CD4-positive, CD25-positive, alpha-beta regulatory T cell (primary cell): ENCODE measurements at regions not wholly inside any gene's neighbourhood (a gene's known extent, or its start where the extent isn't known, plus 50 kb on each side); places are given as distances from the start of the nearest gene placed in this dataset.
"Not testable (repeated sequence)": the region's sequence is repeated elsewhere in the genome, so short reads cannot be mapped to it uniquely, and the experiment has no call there.

Source experiments
- ATAC-seq, 2 donors: fragments of 150-1000 bp; cut with Tn5 transposase; one replicate each; pipeline ENCODE4 v1.10.0; 2021; ENCODE audit warnings: low read depth in 2 of 2, moderate number of reproducible peaks in 2 of 2, moderate library complexity in 1 of 2
- DNase-seq, 3 donors: peaks; one replicate each; pipeline versions ENCODE4 v3.0.0 to v3.0.0-alpha.2; 2012 to 2022; ENCODE audit warnings: mixed read lengths in 1 of 3
- H3K27ac ChIP-seq: one replicate; pipeline ENCODE4 v1.7.0; 2013; ENCODE audit warnings: mild to moderate bottlenecking, low read length; ENCODE audit not compliant: insufficient read depth, poor library complexity, severe bottlenecking
- H3K27me3 ChIP-seq: one replicate; pipeline ENCODE4 v1.7.0; 2013; ENCODE audit warnings: low read length; ENCODE audit not compliant: control insufficient read depth, insufficient read depth
- H3K36me3 ChIP-seq: one replicate; pipeline ENCODE4 v1.7.0; 2013; ENCODE audit warnings: mild to moderate bottlenecking, low read length, moderate library complexity; ENCODE audit not compliant: control insufficient read depth, insufficient read depth
- H3K4me1 ChIP-seq: 2 replicates; pipeline ENCODE4 v1.7.0; 2013; ENCODE audit warnings: mild to moderate bottlenecking, low read length; ENCODE audit not compliant: insufficient read depth, control insufficient read depth, poor library complexity, severe bottlenecking
- H3K4me3 ChIP-seq: one replicate; pipeline ENCODE4 v1.7.0; 2013; ENCODE audit warnings: low read depth, mild to moderate bottlenecking, low read length, moderate library complexity
- H3K9me3 ChIP-seq, 2 experiments: 1 replicate in 1 of 2; 2 replicates in 1 of 2; pipeline ENCODE4 v1.7.0; 2013; ENCODE audit warnings: low read length in 2 of 2, mild to moderate bottlenecking in 1 of 2, moderate library complexity in 1 of 2; ENCODE audit not compliant: control insufficient read depth in 2 of 2
- H3K27ac Mint-ChIP-seq, 3 donors: one replicate each; pipeline ENCODE4 v1.8.0; 2020 to 2022; ENCODE audit warnings: mild to moderate bottlenecking in 3 of 3, mixed read lengths in 3 of 3, moderate library complexity in 2 of 3
- H3K27me3 Mint-ChIP-seq: one replicate; pipeline ENCODE4 v1.8.0; 2022; ENCODE audit warnings: mild to moderate bottlenecking, mixed read lengths
- H3K36me3 Mint-ChIP-seq: one replicate; pipeline ENCODE4 v1.8.0; 2020; ENCODE audit warnings: mixed read lengths
- H3K4me1 Mint-ChIP-seq, 4 donors: one replicate each; pipeline ENCODE4 v1.8.0; 2020 to 2022; ENCODE audit warnings: mixed read lengths in 4 of 4, mild to moderate bottlenecking in 1 of 4
- H3K4me3 Mint-ChIP-seq, 4 donors: one replicate each; pipeline ENCODE4 v1.8.0; 2020 to 2022; ENCODE audit warnings: mild to moderate bottlenecking in 4 of 4, mixed read lengths in 4 of 4, moderate library complexity in 3 of 4
- H3K9me3 Mint-ChIP-seq, 7 donors: one replicate each; pipeline ENCODE4 v1.8.0; 2020 to 2022; ENCODE audit warnings: mixed read lengths in 7 of 7, mild to moderate bottlenecking in 3 of 7, moderate library complexity in 2 of 7

DNA sequence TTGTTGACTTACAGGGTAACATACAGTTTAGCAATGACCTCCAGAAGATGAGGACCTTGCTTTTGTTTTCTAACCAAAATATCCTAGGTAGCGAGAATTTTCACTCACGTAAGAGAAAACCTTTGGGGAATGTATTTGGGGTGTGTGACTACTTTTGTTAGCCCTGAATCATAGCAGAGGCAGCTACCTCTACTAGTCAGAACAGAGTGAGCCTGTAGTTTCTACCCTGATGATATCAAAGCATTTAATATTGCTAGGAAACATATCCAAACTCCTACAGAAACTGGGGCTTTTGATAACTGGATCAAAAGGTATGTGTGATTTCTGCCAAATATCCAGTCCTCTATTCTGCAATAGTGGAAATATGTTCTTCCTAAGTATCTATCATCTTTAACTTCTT is 462.6 kb upstream of the ZEB2 start:
- Histone ChIP-seq H3K4me1 (no peaks in the 10 kb centered on the region), H3K27me3 (no peaks in the 10 kb centered on the region), H3K9me3 (no peaks in the 10 kb centered on the region), H3K36me3 (no peaks in the 10 kb centered on the region), H3K4me3 (no peak overlapping the region), H3K27ac (no peak overlapping the region)
- H3K27ac Mint-ChIP-seq, result no peak overlapping the region
- H3K4me1 Mint-ChIP-seq, result no peaks in the 10 kb centered on the region
- no peaks in the 10 kb centered on the region for H3K27me3 Mint-ChIP-seq
- H3K9me3 Mint-ChIP-seq, result peaks cover 0 to 4% (median 0%) of the 10 kb centered on the region in 7 donors
- no peak overlapping the region for H3K4me3 Mint-ChIP-seq
- ATAC-seq, result no peak
- H3K36me3 Mint-ChIP-seq, result no peaks in the 10 kb centered on the region
- DNase-seq, result no peak

DNA sequence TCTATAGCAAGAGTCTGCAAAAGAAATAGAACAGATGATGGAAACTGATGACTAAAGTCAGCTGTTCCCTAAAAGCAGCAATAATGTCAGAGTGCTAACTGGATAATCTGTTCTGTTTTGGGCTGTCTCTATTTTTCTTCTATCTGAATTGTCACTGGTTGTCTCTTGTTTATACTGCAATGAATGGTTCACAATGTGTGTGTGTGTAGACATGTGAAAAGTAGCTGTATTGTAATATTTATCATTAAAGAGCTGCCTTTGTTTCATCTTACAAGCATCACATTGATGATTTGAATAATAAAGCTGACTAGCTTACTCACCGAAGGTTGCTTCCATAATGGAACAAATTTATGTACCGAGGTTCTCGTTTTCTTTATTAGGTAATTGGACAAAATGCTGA is 456.0 kb upstream of the ZEB2 start:
- Histone ChIP-seq H3K27me3 (no peaks in the 10 kb centered on the region), H3K9me3 (peaks cover 0 to 3% of the 10 kb centered on the region in 2 experiments), H3K36me3 (no peaks in the 10 kb centered on the region), H3K27ac (no peak overlapping the region), H3K4me1 (no peaks in the 10 kb centered on the region), H3K4me3 (no peak overlapping the region)
- Mint-ChIP-seq H3K9me3 (peaks cover 0 to 3% (median 0%) of the 10 kb centered on the region in 7 donors), H3K4me1 (no peaks in the 10 kb centered on the region), H3K4me3 (no peak overlapping the region), H3K27ac (no peak overlapping the region), H3K27me3 (no peaks in the 10 kb centered on the region), H3K36me3 (no peaks in the 10 kb centered on the region)
- DNase-seq (no peak), ATAC-seq (no peak)

DNA sequence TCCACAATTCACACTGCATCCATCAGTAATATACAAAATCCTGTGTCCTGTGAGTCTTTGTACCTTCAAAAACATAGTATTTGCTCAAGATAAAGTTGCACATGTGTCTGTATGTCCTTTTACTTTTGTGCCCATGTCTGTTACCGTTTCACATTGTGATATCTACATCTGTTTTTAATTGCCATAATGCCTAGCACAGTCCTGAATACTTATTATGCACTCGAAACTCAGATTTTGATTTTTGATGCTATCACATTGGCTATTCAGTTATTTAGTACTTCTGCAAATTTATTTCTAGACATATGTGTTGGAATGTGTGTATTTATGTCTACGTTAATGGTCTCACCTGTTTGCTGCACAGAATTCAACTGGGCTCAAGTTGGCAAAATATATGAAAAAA is 452.8 kb upstream of the ZEB2 start:
- Histone ChIP-seq H3K4me1 (no peaks in the 10 kb centered on the region), H3K36me3 (no peaks in the 10 kb centered on the region), H3K4me3 (no peak overlapping the region), H3K9me3 (peaks cover 0 to 3% of the 10 kb centered on the region in 2 experiments), H3K27me3 (no peaks in the 10 kb centered on the region), H3K27ac (no peak overlapping the region)
- ATAC-seq, result no peak
- Mint-ChIP-seq H3K27ac (no peak overlapping the region), H3K9me3 (peaks cover 0 to 9% (median 3%) of the 10 kb centered on the region in 7 donors), H3K4me3 (no peak overlapping the region), H3K4me1 (no peaks in the 10 kb centered on the region), H3K27me3 (no peaks in the 10 kb centered on the region), H3K36me3 (no peaks in the 10 kb centered on the region)
- no peak for DNase-seq

DNA sequence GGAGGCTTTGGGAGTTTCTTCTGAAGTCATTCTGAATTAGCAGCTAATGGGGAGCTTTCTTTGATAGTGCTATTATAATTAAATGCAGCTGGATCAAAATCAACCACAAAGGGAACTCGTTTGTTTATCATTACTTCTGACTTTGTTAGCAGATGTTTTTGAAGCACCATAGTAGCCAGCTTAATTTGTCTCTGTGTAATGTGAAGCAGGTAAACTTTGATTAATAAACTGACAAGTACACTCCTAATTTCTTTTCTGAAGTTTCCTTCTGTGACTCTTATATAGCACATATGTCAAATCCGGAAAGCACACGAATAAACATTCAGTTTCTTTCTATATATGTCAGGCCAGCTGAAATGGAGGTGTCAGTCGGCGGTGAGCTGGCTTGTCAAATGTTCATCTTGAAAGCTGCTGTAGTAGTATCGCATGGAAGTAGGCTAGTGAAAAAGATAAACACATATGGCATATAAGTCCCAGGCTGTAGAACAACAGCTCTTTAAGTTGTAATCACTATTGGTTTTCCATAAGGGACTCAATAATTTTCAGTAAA is 451.9 kb upstream of the ZEB2 start:
- H3K27ac ChIP-seq, result no peak overlapping the region
- peaks cover 0 to 3% of the 10 kb centered on the region in 2 experiments for H3K9me3 ChIP-seq
- no peak for DNase-seq
- H3K27me3 Mint-ChIP-seq, result no peaks in the 10 kb centered on the region
- H3K27ac Mint-ChIP-seq, result no peak overlapping the region
- ATAC-seq, result no peak
- no peaks in the 10 kb centered on the region for H3K4me1 ChIP-seq
- peaks cover 0 to 9% (median 3%) of the 10 kb centered on the region in 7 donors for H3K9me3 Mint-ChIP-seq
- no peak overlapping the region for H3K4me3 Mint-ChIP-seq
- H3K36me3 Mint-ChIP-seq, result no peaks in the 10 kb centered on the region
- no peak overlapping the region for H3K4me3 ChIP-seq
- H3K36me3 ChIP-seq, result no peaks in the 10 kb centered on the region
- no peaks in the 10 kb centered on the region for H3K4me1 Mint-ChIP-seq
- H3K27me3 ChIP-seq, result no peaks in the 10 kb centered on the region

DNA sequence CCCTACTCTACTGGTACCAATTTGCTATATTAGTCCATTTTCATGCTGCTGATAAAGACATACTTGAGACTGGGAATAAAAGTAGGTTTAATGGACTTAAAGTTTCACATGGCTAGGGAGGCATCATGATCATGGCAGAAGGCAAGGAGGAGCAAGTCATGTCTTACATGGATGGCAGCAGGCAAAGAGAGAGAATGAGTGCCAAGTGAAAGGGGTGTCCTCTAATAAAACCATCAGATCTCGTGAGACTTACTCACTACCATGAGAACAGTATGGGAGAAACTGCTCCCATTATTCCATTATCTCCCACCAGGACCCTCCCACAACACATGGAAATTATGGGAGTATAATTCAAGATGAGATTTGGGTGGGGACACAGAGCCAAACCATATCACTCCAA is 450.5 kb upstream of the ZEB2 start:
- H3K4me3 ChIP-seq, H3K36me3 Mint-ChIP-seq, H3K36me3 ChIP-seq: not testable (repeated sequence)

DNA sequence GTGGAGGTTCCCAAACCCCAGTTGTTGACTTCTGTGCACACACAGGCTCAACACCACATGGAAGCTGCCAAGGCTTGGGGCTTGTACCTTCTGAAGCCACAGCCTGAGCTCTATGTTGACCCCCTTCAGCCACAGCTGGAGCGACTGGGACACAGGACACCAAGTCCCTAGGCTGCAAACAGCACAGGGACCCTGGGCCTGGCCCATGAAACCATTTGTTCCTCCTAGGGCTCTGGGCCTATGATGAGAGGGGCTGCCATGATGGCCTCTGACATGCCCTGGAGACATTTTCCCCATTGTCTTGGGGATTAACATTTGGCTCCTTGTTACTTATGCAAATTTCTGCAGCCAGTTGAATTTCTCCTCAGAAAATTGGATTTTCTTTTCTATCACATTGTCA is 449.6 kb upstream of the ZEB2 start:
- H3K9me3 ChIP-seq, H3K4me3 Mint-ChIP-seq, ATAC-seq, H3K27me3 Mint-ChIP-seq, H3K36me3 Mint-ChIP-seq, H3K4me1 Mint-ChIP-seq, H3K27me3 ChIP-seq, H3K4me1 ChIP-seq, H3K27ac ChIP-seq, H3K4me3 ChIP-seq, H3K27ac Mint-ChIP-seq, H3K36me3 ChIP-seq, DNase-seq: not testable (repeated sequence)
- peaks cover 0 to 17% (median 5%) of the 10 kb centered on the region in 7 donors for H3K9me3 Mint-ChIP-seq

More for the DNA sequence above, 450.5 kb upstream of the ZEB2 start:
- H3K27ac ChIP-seq, H3K27me3 Mint-ChIP-seq, H3K27me3 ChIP-seq, H3K4me1 ChIP-seq, H3K4me1 Mint-ChIP-seq, H3K27ac Mint-ChIP-seq, DNase-seq, H3K9me3 ChIP-seq, ATAC-seq, H3K4me3 Mint-ChIP-seq: not testable (repeated sequence)
- peaks cover 0 to 13% (median 3%) of the 10 kb centered on the region in 7 donors for H3K9me3 Mint-ChIP-seq

DNA sequence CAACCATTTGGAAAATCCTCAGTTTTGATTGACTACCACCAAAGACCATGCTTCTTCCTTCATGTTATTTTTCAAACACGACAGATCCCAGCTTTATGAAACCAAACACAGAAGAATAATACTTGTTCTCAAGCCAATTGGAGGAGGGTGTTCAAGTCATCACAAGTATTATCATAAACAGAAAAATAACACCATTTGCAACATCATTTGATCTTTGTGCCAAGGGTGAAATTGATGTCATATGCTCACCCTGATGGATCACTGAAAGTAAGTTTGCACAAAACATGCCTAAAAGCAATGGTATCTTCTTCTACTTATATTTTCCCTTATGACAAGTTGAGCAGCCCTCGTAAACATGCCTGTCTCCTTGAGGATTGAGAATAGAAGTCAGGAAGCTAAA is 448.0 kb upstream of the ZEB2 start:
- no peak for ATAC-seq
- no peak overlapping the region for H3K4me3 Mint-ChIP-seq
- Histone ChIP-seq H3K9me3 (peaks cover 0 to 3% of the 10 kb centered on the region in 2 experiments), H3K27me3 (no peaks in the 10 kb centered on the region), H3K4me3 (no peak overlapping the region), H3K36me3 (no peaks in the 10 kb centered on the region), H3K27ac (no peak overlapping the region), H3K4me1 (no peaks in the 10 kb centered on the region)
- H3K4me1 Mint-ChIP-seq, result no peaks in the 10 kb centered on the region
- H3K27ac Mint-ChIP-seq, result no peak overlapping the region
- no peaks in the 10 kb centered on the region for H3K36me3 Mint-ChIP-seq
- H3K27me3 Mint-ChIP-seq, result no peaks in the 10 kb centered on the region
- H3K9me3 Mint-ChIP-seq, result peaks cover 0 to 26% (median 5%) of the 10 kb centered on the region in 7 donors
- DNase-seq, result no peak

DNA sequence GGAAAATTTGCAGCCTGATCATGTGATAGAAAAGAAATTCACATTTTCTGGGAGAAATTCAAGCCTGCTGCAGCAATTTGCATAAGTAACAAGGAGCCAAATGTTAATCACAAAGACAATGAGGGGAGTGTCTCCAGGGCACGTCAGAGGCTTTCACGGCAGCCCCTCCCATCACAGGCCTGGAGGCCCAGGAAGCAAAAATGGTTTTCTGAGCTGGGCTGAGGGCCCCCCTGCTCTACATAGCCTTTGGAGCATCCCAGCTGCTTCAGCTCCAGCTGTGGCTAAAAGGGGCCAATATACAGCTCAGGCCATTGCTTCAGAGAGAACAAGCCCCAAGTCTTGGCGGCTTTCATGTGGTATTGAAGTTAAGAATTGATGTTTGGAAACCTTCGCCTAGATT is 445.3 kb upstream of the ZEB2 start:
- H3K27ac ChIP-seq, result no peak overlapping the region

More for the DNA sequence above, 445.3 kb upstream of the ZEB2 start:
- Mint-ChIP-seq H3K4me3 (no peak overlapping the region), H3K36me3 (no peaks in the 10 kb centered on the region), H3K27ac (no peak overlapping the region), H3K4me1 (no peaks in the 10 kb centered on the region), H3K9me3 (peaks cover 0 to 20% (median 5%) of the 10 kb centered on the region in 7 donors), H3K27me3 (no peaks in the 10 kb centered on the region)
- no peaks in the 10 kb centered on the region for H3K4me1 ChIP-seq
- H3K36me3 ChIP-seq, result no peaks in the 10 kb centered on the region
- H3K4me3 ChIP-seq, result no peak overlapping the region
- no peaks in the 10 kb centered on the region for H3K27me3 ChIP-seq
- DNase-seq (no peak), ATAC-seq (no peak)
- H3K9me3 ChIP-seq, result no peaks in the 10 kb centered on the region
